ENCODE measurements at regions not wholly inside any gene's neighbourhood (a gene's known extent, or its start where the extent isn't known, plus 50 kb on each side); places are given as distances from the start of the nearest gene placed in this dataset.
"Not testable (repeated sequence)": the region's sequence is repeated elsewhere in the genome, so short reads cannot be mapped to it uniquely, and the experiment has no call there.

DNA sequence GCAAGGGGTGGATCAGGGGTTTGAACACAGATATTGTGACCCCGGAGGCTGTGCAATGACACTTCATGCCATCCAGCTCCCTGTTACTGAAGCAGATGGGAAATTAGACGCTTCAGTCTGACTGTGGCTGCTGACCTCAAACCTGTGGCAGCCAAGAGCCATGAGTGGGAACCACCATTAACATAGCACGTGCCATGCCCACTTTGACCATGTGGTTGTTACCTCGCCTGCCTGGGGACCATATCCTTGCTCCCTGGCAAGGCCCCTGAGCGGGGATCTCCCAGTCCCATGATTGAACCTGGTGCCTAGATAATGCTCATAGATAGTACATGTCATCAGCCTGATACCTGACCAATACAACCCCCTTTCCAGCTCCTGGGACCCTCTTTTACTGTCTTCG is 68.9 kb downstream of the CYP26B1 start:
- DNase-seq: no peak

DNA sequence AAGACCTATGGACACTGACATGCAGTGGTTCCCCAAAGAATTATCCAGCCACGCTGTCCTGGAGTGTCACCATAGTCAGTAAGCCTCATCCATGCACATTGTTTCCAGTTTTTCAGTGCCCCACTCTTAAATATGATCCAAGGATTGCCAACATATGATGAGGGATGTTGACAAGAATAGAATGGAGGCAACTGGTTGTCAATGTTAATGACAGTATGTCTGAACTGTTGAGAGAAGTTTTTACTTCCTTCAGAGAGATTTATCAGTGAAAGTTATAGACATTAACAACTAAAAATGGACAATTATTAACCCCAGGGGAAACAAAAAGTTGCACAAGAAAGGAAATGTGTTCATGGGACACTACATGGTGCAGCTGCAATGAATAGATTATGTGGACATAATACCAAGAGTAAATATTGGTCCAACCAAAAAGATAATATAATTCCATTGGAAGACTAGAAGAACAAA is 69.9 kb downstream of the CYP26B1 start:
- DNase-seq: no peak

DNA sequence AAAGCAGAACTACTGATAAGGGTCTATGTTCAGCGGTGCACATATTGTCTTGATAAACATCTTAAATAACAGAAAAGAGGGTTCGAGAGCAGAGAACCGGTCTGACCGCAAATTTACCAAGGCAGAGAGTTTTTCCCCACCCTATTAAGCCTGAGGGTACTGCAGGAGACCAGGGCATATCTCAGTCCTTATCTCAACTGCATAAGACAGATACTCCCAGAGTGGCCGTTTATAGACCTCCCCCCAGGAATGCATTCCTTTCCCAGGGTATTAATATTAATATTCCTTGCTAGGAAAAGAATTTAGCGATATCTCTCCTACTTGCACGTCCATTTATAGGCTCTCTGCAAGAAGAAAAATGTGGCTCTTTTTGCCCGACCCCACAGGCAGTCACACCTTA is 74.3 kb downstream of the CYP26B1 start:
- DNase-seq: not testable (repeated sequence)

DNA sequence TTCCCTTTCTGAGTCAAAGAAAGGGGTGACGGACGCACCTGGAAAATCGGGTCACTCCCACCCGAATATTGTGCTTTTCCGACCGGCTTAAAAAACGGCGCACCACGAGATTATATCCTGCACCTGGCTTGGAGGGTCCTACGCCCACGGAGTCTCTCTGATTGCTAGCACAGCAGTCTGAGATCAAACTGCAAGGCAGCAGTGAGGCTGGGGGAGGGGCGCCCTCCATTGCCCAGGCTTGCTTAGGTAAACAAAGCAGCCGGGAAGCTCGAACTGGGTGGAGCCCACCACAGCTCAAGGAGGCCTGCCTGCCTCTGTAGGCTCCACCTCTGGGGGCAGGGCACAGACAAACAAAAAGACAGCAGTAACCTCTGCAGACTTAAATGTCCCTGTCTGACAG is 83.5 kb downstream of the CYP26B1 start:
- not testable (repeated sequence) for DNase-seq

DNA sequence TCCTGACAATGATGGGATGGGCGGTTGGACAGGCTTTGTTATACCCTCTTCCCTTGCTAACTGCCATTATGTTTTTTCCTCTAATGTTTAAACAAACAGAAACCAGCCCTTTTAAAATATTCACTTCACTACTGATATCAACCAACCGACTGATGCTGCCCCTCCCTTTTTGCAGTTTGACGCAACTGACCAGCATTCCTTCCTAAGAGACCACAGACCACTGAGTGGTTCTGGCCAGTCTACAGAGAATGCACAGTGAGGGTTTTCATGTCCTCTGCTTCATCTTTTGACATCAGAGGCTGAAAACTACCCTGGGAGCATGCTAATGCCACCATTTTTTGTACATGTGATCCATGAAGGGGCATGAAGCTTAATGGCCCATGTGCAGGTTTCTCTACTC is 85.3 kb downstream of the CYP26B1 start:
- DNase-seq: no peak

DNA sequence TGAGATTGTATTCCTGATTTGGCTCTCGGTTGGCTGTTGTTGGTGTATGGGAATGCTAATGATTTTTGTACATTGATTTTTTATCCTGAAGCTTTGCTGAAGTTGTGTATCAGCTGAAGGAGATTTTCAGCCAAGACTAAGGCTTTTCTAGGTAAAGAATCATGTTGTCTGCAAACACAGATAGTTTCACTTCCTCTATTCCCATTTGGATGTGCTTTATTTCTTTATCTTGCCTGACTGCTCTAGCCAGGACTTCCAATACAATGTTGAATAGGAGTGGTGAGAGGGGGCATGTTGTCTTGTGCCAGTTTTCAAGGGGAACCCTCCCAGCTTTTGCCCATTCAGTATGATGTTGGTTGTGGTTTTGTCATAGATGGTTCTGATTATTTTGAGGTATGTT is 90.4 kb downstream of the CYP26B1 start:
- no peak for DNase-seq

DNA sequence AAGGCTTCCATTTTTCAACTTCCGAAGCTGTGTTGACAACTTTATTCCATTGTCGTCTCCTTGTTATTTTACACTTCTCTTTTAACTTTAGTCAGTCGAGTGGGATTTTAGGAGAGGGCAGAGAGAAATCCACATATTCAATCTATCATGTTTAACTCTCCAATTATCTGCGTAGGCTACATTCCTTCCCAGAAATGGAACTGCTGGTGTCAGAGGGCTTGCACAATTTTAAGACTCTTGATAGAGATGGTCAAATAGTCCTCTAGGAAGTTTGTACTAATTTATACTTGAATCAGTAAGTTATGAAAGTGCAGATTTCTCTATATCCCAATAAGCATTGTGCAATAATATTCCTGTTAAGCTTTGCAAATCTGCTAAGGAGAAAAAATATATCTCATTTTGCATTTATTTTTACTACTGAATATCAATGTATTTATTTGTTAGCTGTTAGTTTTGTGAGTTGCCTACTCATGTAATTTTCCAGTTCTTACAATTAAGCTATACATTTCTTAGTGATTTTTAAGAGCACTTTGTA is 95.6 kb downstream of the CYP26B1 start:
- DNase-seq: no peak

DNA sequence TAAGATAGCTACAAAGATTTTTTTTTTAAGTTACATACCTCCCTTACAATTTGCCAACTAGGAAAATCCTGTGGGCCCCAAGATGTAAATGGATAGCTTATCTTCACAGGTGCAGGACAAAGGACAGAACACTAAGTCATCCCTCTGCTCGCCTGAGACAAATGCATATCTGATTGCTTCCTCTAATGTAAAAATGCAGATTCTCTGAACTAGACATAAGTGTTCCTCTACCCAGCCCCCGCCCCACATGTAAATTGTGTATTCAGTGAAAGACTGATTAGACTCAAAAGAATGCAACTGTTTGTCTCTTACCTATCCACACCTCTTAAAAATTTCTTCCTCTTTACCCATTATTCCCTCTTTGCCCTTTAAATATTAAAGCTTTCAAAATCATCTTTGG is 96.5 kb downstream of the CYP26B1 start:
- no peak for DNase-seq

DNA sequence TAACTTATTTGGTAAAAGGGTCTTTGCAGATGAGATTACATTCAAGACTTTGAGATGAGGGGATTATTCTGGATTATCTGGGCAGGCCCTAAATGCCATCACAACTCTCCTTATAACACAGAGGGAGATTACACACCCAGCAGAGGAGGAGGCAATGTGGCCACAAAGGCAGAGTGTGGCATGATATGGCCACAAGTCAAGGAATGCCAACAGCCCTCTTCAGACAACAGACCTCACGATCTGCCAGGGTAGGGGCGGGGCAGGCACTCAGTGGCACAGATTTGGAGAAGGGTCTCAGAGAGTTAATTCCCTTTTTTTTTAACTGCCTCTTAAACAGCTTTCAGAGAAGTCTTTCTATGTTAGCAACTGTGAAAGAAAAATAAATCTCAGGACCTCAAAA is 96.9 kb downstream of the CYP26B1 start:
- no peak for DNase-seq

DNA sequence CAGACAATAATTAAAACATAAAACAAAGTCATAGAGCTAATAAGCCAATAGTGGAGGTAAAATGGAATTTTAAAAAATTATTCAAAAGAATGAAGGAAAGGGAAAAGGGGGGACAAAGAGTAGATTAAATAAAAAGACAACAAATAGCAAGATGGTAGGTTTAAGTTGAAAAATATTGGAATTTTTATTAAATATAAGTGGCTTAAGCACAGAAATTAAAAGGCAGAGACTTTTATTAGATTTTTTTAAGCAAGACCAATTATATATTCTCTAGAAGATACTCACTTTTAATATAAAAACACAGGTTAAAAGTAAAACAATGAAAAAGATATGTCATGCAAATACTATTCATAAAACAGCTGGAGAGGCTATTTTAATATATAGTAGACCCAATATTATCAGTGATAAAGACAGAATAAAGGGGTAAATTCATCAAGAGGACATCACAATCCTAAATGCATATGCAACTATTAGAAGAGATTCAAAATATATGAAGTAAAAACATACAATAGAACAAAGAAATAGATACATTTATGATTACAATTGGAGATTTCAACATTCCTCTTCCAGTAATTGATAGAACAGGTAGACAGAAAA is 98.7 kb downstream of the CYP26B1 start:
- no peak for DNase-seq

DNA sequence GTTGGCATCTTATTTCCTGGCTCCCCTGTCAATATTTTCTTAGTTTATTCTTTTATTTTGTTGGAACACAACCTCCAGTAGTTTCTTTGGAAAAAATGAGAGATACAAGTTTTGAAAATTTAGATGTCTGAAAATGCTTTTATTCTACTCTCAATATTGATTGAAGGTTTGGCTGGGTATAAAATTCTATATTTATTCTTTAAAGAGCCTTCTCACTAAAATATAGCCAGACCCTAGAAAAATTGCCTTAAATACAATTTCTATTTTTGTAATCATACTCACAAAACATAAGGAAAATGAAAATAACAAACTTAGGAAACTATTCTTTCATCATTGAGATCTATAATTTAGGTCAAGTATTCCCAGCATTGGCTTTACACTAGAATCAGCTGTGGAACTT is 103.7 kb downstream of the CYP26B1 start:
- DNase-seq: no peak

DNA sequence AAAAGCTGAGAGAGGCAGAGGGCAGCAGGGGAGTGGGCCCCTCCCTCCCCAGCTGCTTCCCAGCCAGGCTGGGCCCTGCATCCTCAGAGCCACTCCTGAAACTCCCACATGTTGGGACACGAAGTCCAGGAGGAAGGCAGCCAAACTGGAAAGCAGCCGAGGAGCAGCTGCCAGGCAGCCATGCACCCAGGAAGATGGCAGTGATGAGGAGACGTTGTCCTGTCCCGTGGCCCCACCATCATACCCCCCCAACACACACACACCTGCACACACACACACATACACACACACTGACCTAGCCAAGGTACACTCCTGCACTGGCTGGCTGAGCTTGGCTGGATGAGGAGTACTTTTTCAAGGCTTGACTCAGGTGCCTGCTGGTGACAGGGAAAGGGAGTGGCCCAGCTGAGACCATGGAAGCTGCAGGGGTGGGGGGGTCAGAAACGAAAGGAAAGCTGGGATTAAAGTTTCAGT is 106.0 kb downstream of the CYP26B1 start:
- DNase-seq: no peak

DNA sequence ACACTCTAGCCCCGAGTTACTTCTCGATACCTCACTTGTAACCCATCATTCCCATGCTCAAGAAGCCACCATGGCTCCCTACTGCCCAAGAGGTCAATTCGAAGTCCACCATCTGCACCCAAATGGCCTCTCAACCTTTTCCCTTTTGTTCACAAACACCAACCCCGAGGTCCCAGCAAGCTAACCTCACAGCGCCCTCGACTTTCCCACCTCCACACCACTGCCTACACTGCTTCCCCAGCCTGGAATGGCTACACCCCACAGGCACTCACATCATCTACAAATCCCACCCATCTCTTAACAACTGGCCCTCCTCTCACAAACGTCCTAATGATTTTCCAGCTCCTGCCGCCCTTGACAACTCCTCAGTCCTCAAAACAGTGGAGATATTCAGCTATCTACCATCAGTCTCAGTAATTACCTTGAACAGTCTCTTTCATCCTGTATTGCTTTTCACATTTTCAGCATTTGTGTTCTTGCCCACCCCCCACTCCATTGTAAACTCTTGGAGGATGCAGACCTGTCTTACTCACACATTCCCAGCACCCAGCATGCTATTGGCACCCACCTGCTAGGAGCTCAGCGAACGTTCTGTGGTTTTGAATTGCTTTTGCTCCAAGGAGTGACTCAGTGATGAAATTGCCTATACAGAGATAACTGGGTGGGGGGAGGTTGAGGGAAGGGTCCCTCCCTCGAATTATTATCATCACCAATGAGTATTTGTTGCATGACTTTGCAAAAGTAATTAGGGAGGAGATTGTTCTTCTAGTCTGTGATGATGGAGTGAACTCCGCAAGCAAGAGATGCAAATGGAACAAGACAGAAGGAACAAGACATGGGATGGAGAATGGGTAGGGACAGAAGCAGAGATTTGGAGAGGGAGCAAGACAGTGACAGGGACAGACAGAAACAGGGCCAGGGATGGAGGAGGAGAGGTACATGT is 106.8 kb downstream of the CYP26B1 start:
- no peak for DNase-seq

DNA sequence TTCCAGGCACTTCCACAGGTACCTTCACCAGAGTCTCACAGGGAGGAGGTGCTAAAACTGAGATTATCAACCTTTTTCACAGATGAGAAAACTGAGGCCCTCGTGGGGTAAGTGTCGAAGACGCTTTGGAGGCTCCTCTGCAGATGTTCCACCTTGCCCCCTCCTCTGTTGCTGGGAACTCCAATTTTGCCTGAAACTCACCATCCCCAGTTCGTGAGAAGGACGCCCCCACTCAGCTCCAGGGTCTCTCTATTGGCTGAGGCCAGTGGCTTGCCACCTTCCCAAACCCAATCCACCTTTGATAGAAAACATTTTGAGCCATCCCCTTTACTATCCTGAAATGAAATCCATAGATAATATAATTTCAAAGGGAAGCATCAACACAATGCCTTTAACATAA is 109.1 kb downstream of the CYP26B1 start:
- DNase-seq: no peak

DNA sequence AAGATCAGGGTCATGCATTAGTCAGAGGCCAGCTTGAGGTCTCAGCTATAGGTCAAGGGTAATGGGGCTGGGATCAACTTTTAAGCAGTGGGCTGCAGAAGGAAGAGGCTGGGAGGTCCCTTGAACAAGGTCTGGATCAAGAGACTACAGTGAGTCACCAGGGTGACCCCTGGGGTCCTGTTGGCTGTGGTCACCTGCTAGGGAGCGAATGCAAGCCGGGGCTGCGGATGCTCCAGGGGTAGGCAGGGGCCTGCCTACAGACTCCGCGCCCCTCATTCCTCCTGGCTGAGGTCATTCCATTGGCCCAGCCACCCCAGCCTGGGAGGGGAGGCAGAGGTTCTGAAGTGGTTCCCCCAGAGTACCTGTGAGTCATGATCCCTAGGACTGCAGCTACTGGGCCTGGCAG is 110.4 kb downstream of the CYP26B1 start:
- DNase-seq: no peak

DNA sequence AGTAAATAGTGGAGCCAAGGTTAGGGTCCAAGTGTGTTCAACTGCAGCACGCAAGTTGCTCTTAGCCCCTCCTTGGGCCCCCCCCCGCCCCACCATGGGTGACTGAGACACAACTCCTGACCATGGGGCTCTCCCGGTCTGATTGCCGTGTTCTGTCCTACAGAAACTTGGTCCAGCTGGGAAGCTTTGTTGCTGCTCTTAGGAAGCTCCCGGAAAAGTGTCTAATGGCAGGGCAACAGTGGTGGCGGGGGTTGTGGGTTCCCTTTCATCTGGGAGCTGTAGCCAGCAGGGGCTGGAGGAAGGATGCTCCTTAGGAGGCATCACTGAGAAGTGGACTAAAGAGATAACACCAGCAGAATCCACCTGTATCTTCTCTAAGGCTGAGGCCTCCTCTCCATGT is 111.1 kb downstream of the CYP26B1 start:
- no peak for DNase-seq

DNA sequence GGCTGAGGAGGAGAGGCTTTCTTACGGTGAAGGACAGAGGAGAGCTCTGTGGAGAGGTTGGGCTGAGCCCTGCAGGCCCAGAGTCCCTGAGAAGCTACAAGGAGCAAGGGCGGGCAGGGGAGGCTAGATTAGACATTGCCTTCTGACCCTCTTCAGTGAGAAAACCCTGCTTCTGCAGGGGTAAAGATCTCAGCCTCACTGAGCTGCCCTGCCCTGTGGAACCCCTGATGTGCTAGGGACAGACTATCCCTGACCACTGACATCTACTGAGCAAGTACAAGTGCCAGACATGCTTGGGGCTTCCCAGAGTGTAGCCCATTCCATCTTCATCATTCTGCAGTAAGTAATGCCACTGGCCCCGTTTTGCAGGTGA is 111.5 kb downstream of the CYP26B1 start:
- no peak for DNase-seq

DNA sequence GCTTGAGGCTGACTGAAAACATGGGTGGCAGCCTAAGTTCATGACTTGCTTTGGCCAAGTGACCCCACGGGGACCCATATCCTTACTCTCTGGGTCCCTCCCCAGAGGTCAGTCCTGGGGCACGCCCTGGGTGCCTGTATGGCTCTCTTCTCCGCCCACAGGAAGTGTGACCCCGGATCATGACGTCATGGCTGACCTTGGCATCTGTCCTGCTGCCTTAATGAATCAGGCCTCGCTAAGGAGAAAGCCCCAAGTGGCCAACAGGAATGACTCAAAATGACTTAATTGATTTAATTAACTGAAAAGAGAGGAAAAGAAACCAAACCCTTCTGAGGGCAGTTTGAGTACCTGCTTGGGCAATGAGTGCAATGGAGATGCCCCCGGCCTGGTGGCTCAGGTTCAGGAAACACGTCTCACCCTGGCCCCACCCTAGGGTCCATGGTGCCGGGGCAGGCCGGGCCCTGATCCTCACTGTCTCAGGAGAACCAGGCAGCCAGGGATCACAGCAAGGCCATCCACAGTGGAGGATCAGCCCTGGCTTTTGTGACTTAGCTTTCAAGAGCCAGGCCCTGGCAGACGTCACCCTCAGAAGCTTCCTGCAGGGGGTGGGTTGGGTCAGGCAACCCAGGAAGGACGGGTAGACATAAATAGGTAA is 112.0 kb downstream of the CYP26B1 start:
- no peak for DNase-seq

DNA sequence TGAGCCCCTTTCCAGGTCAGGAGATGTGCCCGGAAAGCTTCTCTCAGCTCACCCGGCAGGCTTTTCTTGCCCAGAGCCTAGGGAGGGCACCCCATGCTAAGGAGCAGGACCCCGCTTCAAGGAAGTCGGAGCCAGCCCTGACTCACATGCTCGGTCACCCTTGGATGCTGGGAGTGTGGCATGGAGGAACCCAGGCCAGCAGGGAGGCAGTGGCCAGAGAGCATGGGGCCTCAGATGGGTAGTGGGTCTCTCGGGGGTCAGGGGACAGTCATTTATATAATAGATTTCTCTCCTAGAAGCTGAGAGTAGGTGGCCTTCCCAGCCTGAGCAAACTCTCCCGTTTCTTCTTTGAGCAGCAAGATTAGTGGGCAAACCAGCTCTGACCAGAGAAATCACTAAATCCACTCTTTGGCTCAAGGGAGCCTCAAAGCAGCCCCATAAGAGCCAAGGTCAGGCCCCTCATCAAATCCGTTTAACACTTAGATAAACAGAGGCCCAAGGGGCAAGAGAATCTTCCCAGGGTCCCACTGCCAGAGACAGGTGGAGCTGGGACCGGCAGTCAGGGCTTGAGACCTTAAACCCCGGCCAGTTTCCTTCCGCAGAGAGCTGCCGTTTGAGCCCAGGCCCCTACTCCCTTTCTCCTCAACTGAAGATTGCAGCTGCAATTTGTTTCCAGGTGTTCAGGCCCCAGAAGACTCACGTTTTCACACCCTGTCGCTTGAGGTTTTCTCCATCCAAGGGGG is 113.1 kb downstream of the CYP26B1 start:
- DNase-seq: no peak

DNA sequence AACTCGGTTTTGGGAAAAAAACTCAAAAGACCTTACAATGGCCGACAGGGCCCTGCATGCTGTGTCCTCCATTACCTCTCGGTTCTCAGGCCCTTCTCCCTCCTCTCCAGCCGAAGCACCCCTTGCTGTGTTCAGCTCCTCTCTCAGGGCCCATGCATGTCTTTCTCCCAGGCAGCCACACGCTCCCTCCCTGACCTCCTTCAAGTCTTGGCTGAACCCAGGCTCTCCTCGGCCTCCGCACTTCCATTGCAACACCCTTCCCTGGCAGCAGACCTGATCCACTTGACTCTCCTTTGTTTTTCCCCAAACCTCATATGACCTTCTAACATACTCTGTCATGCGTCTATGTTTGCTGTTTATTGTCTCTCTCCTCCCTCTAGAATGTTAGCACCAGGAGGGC is 114.0 kb downstream of the CYP26B1 start:
- no peak for DNase-seq

DNA sequence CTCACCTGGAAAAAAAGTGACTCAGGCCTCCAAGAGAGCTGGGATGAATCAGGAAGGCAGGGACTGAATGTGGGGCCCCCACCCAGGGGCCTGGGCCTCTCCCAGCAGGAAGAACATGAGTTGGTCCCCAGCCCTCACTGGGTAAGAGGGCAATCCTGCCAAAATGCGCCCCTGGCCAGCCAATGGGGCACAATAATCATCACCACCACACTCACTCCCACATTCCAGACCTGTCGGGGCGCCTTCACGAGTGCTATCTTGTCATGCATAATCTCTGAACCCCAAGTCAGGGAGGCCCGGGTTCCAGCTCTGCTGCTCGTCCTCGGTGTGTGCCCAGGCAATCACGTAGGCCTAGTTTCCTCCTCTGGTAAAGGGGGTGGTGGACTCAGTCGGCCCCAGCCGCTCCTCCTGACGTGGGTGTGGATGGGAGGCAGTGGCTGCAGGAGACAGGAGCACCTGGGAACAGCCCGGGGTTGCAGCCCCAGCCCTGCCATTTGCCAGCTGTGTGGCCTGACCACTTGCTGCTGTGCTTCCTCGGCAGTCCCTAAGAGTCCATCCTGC is 115.1 kb downstream of the CYP26B1 start:
- no peak for DNase-seq

Data from anterior cingulate cortex (tissue), 58 donors.